ENCODE measurements at regions not wholly inside any gene's neighbourhood (a gene's known extent, or its start where the extent isn't known, plus 50 kb on each side); places are given as distances from the start of the nearest gene placed in this dataset.

- ChIA-PET POLR2A (no interaction called here), CTCF (no interaction called here)
- no peaks in the 10 kb centered on the region for H3K4me1 Mint-ChIP-seq (ENCODE audit: low read depth)
- H3K27me3 Mint-ChIP-seq (ENCODE audit: low read depth), result no peaks in the 10 kb centered on the region
- no peak overlapping the region for H3K27ac Mint-ChIP-seq
- H3K36me3 Mint-ChIP-seq (ENCODE audit: low read depth), result no peaks in the 10 kb centered on the region
- ATAC-seq (no peak), DNase-seq (no peak)
- no peak overlapping the region for H3K4me3 Mint-ChIP-seq
- H3K9me3 Mint-ChIP-seq (ENCODE audit: insufficient read depth), result no peaks in the 10 kb centered on the region
Observed at GRCh38 chr5:10124287-10124686, 125.4 kb downstream of the ATPSCKMT start.

- H3K27me3 Mint-ChIP-seq (ENCODE audit: low read depth), result no peaks in the 10 kb centered on the region
- H3K36me3 Mint-ChIP-seq (ENCODE audit: low read depth), result no peaks in the 10 kb centered on the region
- ChIA-PET CTCF (no interaction called here), POLR2A (no interaction called here)
- H3K27ac Mint-ChIP-seq, result no peak overlapping the region
- H3K4me3 Mint-ChIP-seq, result no peak overlapping the region
- DNase-seq (peak; percentile 15), ATAC-seq (no peak)
- no peaks in the 10 kb centered on the region for H3K9me3 Mint-ChIP-seq (ENCODE audit: insufficient read depth)
- H3K4me1 Mint-ChIP-seq (ENCODE audit: low read depth), result no peaks in the 10 kb centered on the region
Observed at GRCh38 chr5:10123254-10123989, 126.3 kb downstream of the ATPSCKMT start.

GRCh38 chr5:10122076-10122726 lies 127.5 kb downstream of the ATPSCKMT start:
- ChIA-PET POLR2A (no interaction called here), CTCF (no interaction called here)
- Mint-ChIP-seq H3K27ac (no peak overlapping the region), H3K4me1 (ENCODE audit: low read depth) (no peaks in the 10 kb centered on the region), H3K36me3 (ENCODE audit: low read depth) (no peaks in the 10 kb centered on the region), H3K9me3 (ENCODE audit: insufficient read depth) (no peaks in the 10 kb centered on the region), H3K27me3 (ENCODE audit: low read depth) (no peaks in the 10 kb centered on the region), H3K4me3 (no peak overlapping the region)
- ATAC-seq, result no peak
- DNase-seq, result no peak

GRCh38 chr5:10120934-10121333 lies 128.8 kb downstream of the ATPSCKMT start:
- Mint-ChIP-seq H3K4me1 (ENCODE audit: low read depth) (no peaks in the 10 kb centered on the region), H3K4me3 (no peak overlapping the region), H3K27me3 (ENCODE audit: low read depth) (no peaks in the 10 kb centered on the region), H3K27ac (no peak overlapping the region), H3K36me3 (ENCODE audit: low read depth) (no peaks in the 10 kb centered on the region), H3K9me3 (ENCODE audit: insufficient read depth) (no peaks in the 10 kb centered on the region)
- POLR2A ChIA-PET, result no interaction called here
- DNase-seq (peak; percentile 13), ATAC-seq (no peak)
- CTCF ChIA-PET, result no interaction called here

GRCh38 chr5:10118150-10118549 lies 131.5 kb downstream of the ATPSCKMT start:
- Mint-ChIP-seq H3K27ac (no peak overlapping the region), H3K36me3 (ENCODE audit: low read depth) (no peaks in the 10 kb centered on the region), H3K9me3 (ENCODE audit: insufficient read depth) (no peaks in the 10 kb centered on the region), H3K27me3 (ENCODE audit: low read depth) (no peaks in the 10 kb centered on the region), H3K4me1 (ENCODE audit: low read depth) (no peaks in the 10 kb centered on the region), H3K4me3 (no peak overlapping the region)
- ChIA-PET POLR2A (no interaction called here), CTCF (no interaction called here)
- ATAC-seq, result no peak
- no peak for DNase-seq

- Mint-ChIP-seq H3K4me3 (no peak overlapping the region), H3K9me3 (ENCODE audit: insufficient read depth) (no peaks in the 10 kb centered on the region), H3K36me3 (ENCODE audit: low read depth) (no peaks in the 10 kb centered on the region), H3K27me3 (ENCODE audit: low read depth) (no peaks in the 10 kb centered on the region), H3K27ac (no peak overlapping the region), H3K4me1 (ENCODE audit: low read depth) (no peaks in the 10 kb centered on the region)
- ATAC-seq (no peak), DNase-seq (no peak)
- ChIA-PET POLR2A (no interaction called here), CTCF (no interaction called here)
Observed at GRCh38 chr5:10116594-10116993, 133.1 kb downstream of the ATPSCKMT start.

- CTCF ChIA-PET, result no interaction called here
- POLR2A ChIA-PET, result no interaction called here
Observed at GRCh38 chr5:10115669-10116068, 134.0 kb downstream of the ATPSCKMT start.

GRCh38 chr5:10111571-10111970 lies 138.1 kb downstream of the ATPSCKMT start:
- Mint-ChIP-seq H3K4me3 (no peak overlapping the region), H3K4me1 (ENCODE audit: low read depth) (no peaks in the 10 kb centered on the region), H3K27me3 (ENCODE audit: low read depth) (no peaks in the 10 kb centered on the region), H3K9me3 (ENCODE audit: insufficient read depth) (no peaks in the 10 kb centered on the region), H3K27ac (no peak overlapping the region), H3K36me3 (ENCODE audit: low read depth) (no peaks in the 10 kb centered on the region)
- ChIA-PET CTCF (no interaction called here), POLR2A (no interaction called here)
- DNase-seq (no peak), ATAC-seq (peak; percentile 23)

More at GRCh38 chr5:10115669-10116068, 134.0 kb downstream of the ATPSCKMT start:
- Mint-ChIP-seq H3K36me3 (ENCODE audit: low read depth) (no peaks in the 10 kb centered on the region), H3K4me3 (no peak overlapping the region), H3K27ac (no peak overlapping the region), H3K9me3 (ENCODE audit: insufficient read depth) (no peaks in the 10 kb centered on the region), H3K4me1 (ENCODE audit: low read depth) (no peaks in the 10 kb centered on the region), H3K27me3 (ENCODE audit: low read depth) (no peaks in the 10 kb centered on the region)
- DNase-seq (peak; percentile 4), ATAC-seq (no peak)

- Mint-ChIP-seq H3K4me3 (no peak overlapping the region), H3K27me3 (ENCODE audit: low read depth) (no peaks in the 10 kb centered on the region), H3K4me1 (ENCODE audit: low read depth) (no peaks in the 10 kb centered on the region), H3K27ac (no peak overlapping the region), H3K36me3 (ENCODE audit: low read depth) (no peaks in the 10 kb centered on the region), H3K9me3 (ENCODE audit: insufficient read depth) (no peaks in the 10 kb centered on the region)
- DNase-seq (no peak), ATAC-seq (no peak)
- CTCF ChIA-PET, result no interaction called here
- POLR2A ChIA-PET, result no interaction called here
Observed at GRCh38 chr5:10110228-10110627, 139.5 kb downstream of the ATPSCKMT start.

GRCh38 chr5:10109299-10109698 lies 140.4 kb downstream of the ATPSCKMT start:
- DNase-seq, result no peak
- Mint-ChIP-seq H3K27ac (no peak overlapping the region), H3K9me3 (ENCODE audit: insufficient read depth) (no peaks in the 10 kb centered on the region), H3K36me3 (ENCODE audit: low read depth) (no peaks in the 10 kb centered on the region), H3K4me3 (no peak overlapping the region), H3K27me3 (ENCODE audit: low read depth) (no peaks in the 10 kb centered on the region), H3K4me1 (ENCODE audit: low read depth) (no peaks in the 10 kb centered on the region)
- no peak for ATAC-seq
- ChIA-PET CTCF (no interaction called here), POLR2A (no interaction called here)

- DNase-seq (no peak), ATAC-seq (no peak)
- no peak overlapping the region for H3K27ac Mint-ChIP-seq
- H3K4me3 Mint-ChIP-seq, result no peak overlapping the region
- H3K9me3 Mint-ChIP-seq (ENCODE audit: insufficient read depth), result no peaks in the 10 kb centered on the region
- no peaks in the 10 kb centered on the region for H3K4me1 Mint-ChIP-seq (ENCODE audit: low read depth)
- no peaks in the 10 kb centered on the region for H3K27me3 Mint-ChIP-seq (ENCODE audit: low read depth)
- CTCF ChIA-PET, result no interaction called here
- no peaks in the 10 kb centered on the region for H3K36me3 Mint-ChIP-seq (ENCODE audit: low read depth)
- POLR2A ChIA-PET, result no interaction called here
Observed at GRCh38 chr5:10106806-10107205, 142.9 kb downstream of the ATPSCKMT start.

- no peaks in the 10 kb centered on the region for H3K27me3 Mint-ChIP-seq (ENCODE audit: low read depth)
- no peaks in the 10 kb centered on the region for H3K9me3 Mint-ChIP-seq (ENCODE audit: insufficient read depth)
- CTCF ChIA-PET, result no interaction called here
- ATAC-seq (no peak), DNase-seq (no peak)
- H3K4me3 Mint-ChIP-seq, result no peak overlapping the region
- H3K27ac Mint-ChIP-seq, result no peak overlapping the region
- POLR2A ChIA-PET, result no interaction called here
- H3K36me3 Mint-ChIP-seq (ENCODE audit: low read depth), result no peaks in the 10 kb centered on the region
- H3K4me1 Mint-ChIP-seq (ENCODE audit: low read depth), result no peaks in the 10 kb centered on the region
Observed at GRCh38 chr5:10106285-10106684, 143.4 kb downstream of the ATPSCKMT start.
